HCT116 (cell line): ENCODE measurements at regions not wholly inside any gene's neighbourhood (a gene's known extent, or its start where the extent isn't known, plus 50 kb on each side); places are given as distances from the start of the nearest gene placed in this dataset.
"Not testable (repeated sequence)": the region's sequence is repeated elsewhere in the genome, so short reads cannot be mapped to it uniquely, and the experiment has no call there.

Experiments
- ATAC-seq: fragments of 200-7000 bp; cut with Tn5 transposase; 2 replicates; pipeline ENCODE4 v1.9.1; 2020; ENCODE audit warnings: mild to moderate bottlenecking, moderate library complexity
- BruUV-seq: library from RNA; stranded (reverse); fragments of 400-500 nt; replicated peaks from 2 replicates; lab custom pipeline; 2021; lab: Mats Ljungman, UMichigan
- CTCF ChIA-PET: fragments of 300-600 bp; sonication (Branson Sonifier 250); formaldehyde crosslinking; loops from one replicate; lab custom pipeline; 2021; ENCODE audit warnings: antibody characterized with exemption; lab: Charles Lee
- POLR2A ChIA-PET: fragments of 300-600, 350-600 bp; sonication (Branson Sonifier 250); formaldehyde crosslinking; loops from one replicate; lab custom pipeline; 2021; ENCODE audit warnings: antibody characterized with exemption; lab: Charles Lee
- RAD21 ChIA-PET, 2 experiments: fragments of 300-600 bp; sonication (Branson Sonifier 250); formaldehyde crosslinking; loops; one replicate each; lab custom pipeline; 2023; ENCODE audit warnings: low total read pairs in 2 of 2; ENCODE audit not compliant: uncharacterized antibody in 2 of 2, unreplicated experiment in 2 of 2, low non-redundant PET in 1 of 2; lab: Charles Lee
- DNase-seq: peaks from one replicate; pipeline ENCODE4 v3.0.0-alpha.2; 2010; ENCODE audit warnings: low read depth, low spot score
- H2AFZ ChIP-seq: fragments of 200-600 bp; shearing (Covaris generic), sonication (generic); 2 replicates; pipeline ENCODE4 v1.6.1; 2017; ENCODE audit warnings: low read depth, mixed run types, mixed read lengths, antibody characterized with exemption, low read length; ENCODE audit not compliant: poor library complexity, severe bottlenecking
- H3K27ac ChIP-seq: 2 replicates; pipeline ENCODE4 v1.5.1; 2012; ENCODE audit warnings: low read depth, low read length
- H3K27me3 ChIP-seq: fragments of 200-600 bp; sonication (generic); 2 replicates; pipeline ENCODE4 v1.6.1; 2016; ENCODE audit warnings: mixed run types, low read length, mixed read lengths; ENCODE audit not compliant: insufficient read depth
- H3K36me3 ChIP-seq, 2 experiments: fragments of 200-500 bp in 1 of 2; fragments of 200-600 bp in 1 of 2; sonication (Bioruptor generic) in 1 of 2; sonication (generic) in 1 of 2; 2 replicates each; pipeline versions ENCODE4 v1.5.1 to v1.6.1; 2014 to 2016; ENCODE audit warnings: low read length in 2 of 2, inconsistent platforms in 1 of 2, mixed read lengths in 1 of 2, mixed run types in 1 of 2; ENCODE audit not compliant: insufficient read depth in 2 of 2, control insufficient read depth in 1 of 2
- H3K4me1 ChIP-seq, 2 experiments: fragments of 200-600 bp in 1 of 2; sonication (generic) in 1 of 2; 2 replicates each; pipeline versions ENCODE4 v1.5.1 to v1.6.1; 2012 to 2017; ENCODE audit warnings: low read length in 2 of 2, inconsistent platforms in 1 of 2, mild to moderate bottlenecking in 1 of 2, mixed read lengths in 1 of 2, mixed run types in 1 of 2, moderate library complexity in 1 of 2; ENCODE audit not compliant: insufficient read depth in 2 of 2, control insufficient read depth in 1 of 2
- H3K4me2 ChIP-seq: fragments of 200-600 bp; sonication (generic); 2 replicates; pipeline ENCODE4 v1.6.1; 2017; ENCODE audit warnings: mixed run types, low read length, mixed read lengths
- H3K4me3 ChIP-seq, 2 experiments: fragments of 200-600 bp in 1 of 2; sonication (generic) in 1 of 2; replicated peaks in 1 of 2; 2 replicates each; pipeline ENCODE4 v1.5.1; 2011 to 2016; ENCODE audit warnings: low read length in 2 of 2, control low read depth in 1 of 2, low read depth in 1 of 2, mild to moderate bottlenecking in 1 of 2, mixed read lengths in 1 of 2, mixed run types in 1 of 2
- H3K79me2 ChIP-seq: fragments of 200-600 bp; sonication (generic); 2 replicates; pipeline ENCODE4 v1.6.1; 2017; ENCODE audit warnings: mild to moderate bottlenecking, mixed run types, low read length, moderate library complexity, mixed read lengths; ENCODE audit not compliant: insufficient read depth
- H3K9ac ChIP-seq: fragments of 200-600 bp; sonication (generic); 2 replicates; pipeline ENCODE4 v1.6.1; 2016; ENCODE audit warnings: low read length, mixed read lengths
- H3K9me2 ChIP-seq: fragments of 200-600 bp; sonication (generic), shearing (Covaris generic); 2 replicates; pipeline ENCODE4 v1.6.1; 2017; ENCODE audit warnings: mixed run types, mild to moderate bottlenecking, moderate library complexity; ENCODE audit not compliant: insufficient read depth
- H3K9me3 ChIP-seq, 2 experiments: fragments of 200-500 bp in 1 of 2; fragments of 200-600 bp in 1 of 2; sonication (Bioruptor generic) in 1 of 2; sonication (generic) in 1 of 2; 2 replicates each; pipeline ENCODE4 v1.6.1; 2014 to 2017; ENCODE audit warnings: low read length in 2 of 2, mixed read lengths in 2 of 2, inconsistent platforms in 1 of 2, low read depth in 1 of 2, mild to moderate bottlenecking in 1 of 2, mixed run types in 1 of 2, moderate library complexity in 1 of 2; ENCODE audit not compliant: control insufficient read depth in 1 of 2, insufficient read depth in 1 of 2
- H4K20me1 ChIP-seq: fragments of 200-600 bp; sonication (generic), shearing (Covaris generic); 2 replicates; pipeline ENCODE4 v1.6.1; 2017; ENCODE audit warnings: mixed run types, mild to moderate bottlenecking, moderate library complexity; ENCODE audit not compliant: insufficient read depth
- ELF1 ChIP-seq: IDR thresholded peaks from 2 replicates; pipeline ENCODE4 v1.6.1; 2012; ENCODE audit warnings: low read depth, borderline replicate concordance
- EZH2phosphoT487 ChIP-seq: fragments of 200-600 bp; IDR thresholded peaks from 2 replicates; pipeline ENCODE4 v1.6.1; 2018; ENCODE audit warnings: antibody characterized with exemption, borderline replicate concordance
- FOSL1 ChIP-seq: IDR thresholded peaks from 2 replicates; pipeline ENCODE4 v1.6.1; 2012; ENCODE audit warnings: low read depth
- YY1 ChIP-seq: IDR thresholded peaks from 2 replicates; pipeline ENCODE4 v1.6.1; 2011; ENCODE audit warnings: low read length, low read depth, moderate library complexity, mild to moderate bottlenecking; ENCODE audit not compliant: insufficient replicate concordance; ENCODE audit errors: extremely low read depth
- ZBTB33 ChIP-seq: IDR thresholded peaks from 2 replicates; pipeline ENCODE4 v1.6.1; 2011; ENCODE audit warnings: mild to moderate bottlenecking, low read length, moderate library complexity; ENCODE audit not compliant: insufficient replicate concordance; ENCODE audit errors: extremely low read depth
- intact Hi-C: fragments of 100-400 bp; cut with micrococcal nuclease; formaldehyde crosslinking; loops from 2 replicates; pipeline ENCODE4 v1.10.0; 2022

- H3K4me3 ChIP-seq = no peak overlapping the region
- no peaks in the 10 kb centered on the region for H3K4me1 ChIP-seq
- intact Hi-C loops = loop anchor here (10.0 kb wide), 1 partner anchor 176 kb away; no protein-coding TSS in a partner anchor
- CTCF ChIA-PET = no interaction called here
- H3K27me3 ChIP-seq = no peaks in the 10 kb centered on the region
- H3K4me2 ChIP-seq = no peak overlapping the region
- H4K20me1 ChIP-seq = no peaks in the 10 kb centered on the region
- H3K9me2 ChIP-seq = no peaks in the 10 kb centered on the region
- DNase-seq (no peak), ATAC-seq (no peak)
- POLR2A ChIA-PET = no interaction called here
- H3K79me2 ChIP-seq = no peaks in the 10 kb centered on the region
- TF ChIP-seq ELF1 = no peak
- TF ChIP-seq ZBTB33 = no peak
- TF ChIP-seq EZH2phosphoT487 = no peak
- TF ChIP-seq YY1 = no peak
- no peak for TF ChIP-seq FOSL1
- TF ChIP-seq, all 23 proteins: peak for 0
- H3K9me3 ChIP-seq = no peaks in the 10 kb centered on the region
- H3K9ac ChIP-seq = no peak overlapping the region
- BruUV-seq = no TSS peak
- no peak overlapping the region for H3K27ac ChIP-seq
- H3K36me3 ChIP-seq = no peaks in the 10 kb centered on the region
- RAD21 ChIA-PET = no interaction called here
- H2AFZ ChIP-seq = no peak overlapping the region
These were observed 152.0 kb upstream of the IRS2 start for GRCh38 chr13:109938255-109938936.

GRCh38 chr13:109934520-109934919 lies 148.1 kb upstream of the IRS2 start:
- H3K9me3 ChIP-seq, H3K27ac ChIP-seq, H3K4me2 ChIP-seq, H3K9ac ChIP-seq, RAD21 ChIA-PET, CTCF ChIA-PET, H3K27me3 ChIP-seq, POLR2A ChIA-PET, H3K9me2 ChIP-seq, BruUV-seq, H3K4me1 ChIP-seq, H3K79me2 ChIP-seq, H3K36me3 ChIP-seq, H2AFZ ChIP-seq, DNase-seq, ATAC-seq, H3K4me3 ChIP-seq, H4K20me1 ChIP-seq: not testable (repeated sequence)
- intact Hi-C loops = loop anchor here (10.0 kb wide), 1 partner anchor 180 kb away; no protein-coding TSS in a partner anchor
